Gastrocnemius medialis (tissue), 4 donors: ENCODE measurements at regions not wholly inside any gene's neighbourhood (a gene's known extent, or its start where the extent isn't known, plus 50 kb on each side); places are given as distances from the start of the nearest gene placed in this dataset.

Experiments
- ATAC-seq, 2 donors: fragments of 150-250 bp; one replicate each; pipeline ENCODE4 v1.9.1; 2016
- DNase-seq, 2 donors: peaks; one replicate each; pipeline ENCODE4 v3.0.0-alpha.2; 2019
- H3K27ac ChIP-seq, 4 donors: fragments of 200-600 bp; sonication (generic); 1 replicate in 1 of 4; 2 replicates in 3 of 4; pipeline ENCODE4 v1.5.1; 2016 to 2018; ENCODE audit warnings: mild to moderate bottlenecking in 2 of 4, moderate library complexity in 1 of 4
- H3K27me3 ChIP-seq, 3 donors: fragments of 200-600 bp; sonication (generic) in 2 of 3; 1 replicate in 1 of 3; 2 replicates in 2 of 3; pipeline versions ENCODE4 v1.5.1 to v1.6.0; 2016 to 2019; ENCODE audit warnings: mild to moderate bottlenecking in 1 of 3, moderate library complexity in 1 of 3
- H3K36me3 ChIP-seq, 2 donors: fragments of 200-600 bp; sonication (generic) in 1 of 2; one replicate each; pipeline ENCODE4 v1.5.1; 2017 to 2018
- H3K4me1 ChIP-seq, 2 donors: fragments of 200-600 bp; sonication (generic) in 1 of 2; one replicate each; pipeline ENCODE4 v1.5.1; 2016 to 2017; ENCODE audit warnings: mild to moderate bottlenecking in 2 of 2
- H3K4me3 ChIP-seq, 4 donors: fragments of 200-600 bp; sonication (generic) in 3 of 4; 1 replicate in 1 of 4; 2 replicates in 3 of 4; pipeline ENCODE4 v1.5.1; 2016 to 2019; ENCODE audit warnings: mild to moderate bottlenecking in 2 of 4
- H3K9me3 ChIP-seq, 3 donors: fragments of 200-600 bp; sonication (generic) in 2 of 3; 1 replicate in 1 of 3; 2 replicates in 2 of 3; pipeline ENCODE4 v1.5.1; 2016 to 2019
- CTCF ChIP-seq, 5 experiments: fragments of 450-650 bp in 3 of 5; fragments of 200-600 bp in 2 of 5; sonication (generic) in 2 of 5; IDR thresholded peaks in 4 of 5; conservative IDR thresholded peaks in 1 of 5; 1 replicate in 4 of 5; 2 replicates in 1 of 5; pipeline ENCODE4 v1.5.1; 2016 to 2019; ENCODE audit warnings: antibody characterized with exemption in 5 of 5, mild to moderate bottlenecking in 3 of 5, moderate library complexity in 3 of 5
- POLR2A ChIP-seq, 2 donors: fragments of 450-650 bp; IDR thresholded peaks; one replicate each; pipeline ENCODE4 v1.6.1; 2017; ENCODE audit warnings: antibody characterized with exemption in 2 of 2, mild to moderate bottlenecking in 2 of 2, moderate library complexity in 2 of 2
- in situ Hi-C, 4 donors: fragments of 200-750 bp; cut with MboI; loops; one replicate each; pipeline versions ENCODE4 v1.15.0 to v1.8.0; 2017; ENCODE audit warnings: low sequenced_read_pairs in 4 of 4
- intact Hi-C: fragments of 100-400 bp; cut with DNase I; formaldehyde crosslinking; loops from one replicate; pipeline ENCODE4 v1.15.1; 2023; ENCODE audit warnings: low total_unique reads

GRCh38 chr5:148880197-148880596, 53.8 kb downstream of the ADRB2 start:
- intact Hi-C loops (no loop called here), in situ Hi-C loops (no loop called here)
- H3K4me3 ChIP-seq, result no peak overlapping the region
- ATAC-seq, result peak; percentile 28 to 75
- no peak for DNase-seq
- no peaks in the 10 kb centered on the region for H3K9me3 ChIP-seq
- TF ChIP-seq CTCF (IDR thresholded peaks at IDR 0.05 in 4 of 5, conservative IDR thresholded peaks at IDR 0.05 in 1 of 5) (no peak), POLR2A (IDR thresholded peaks at IDR 0.05) (no peak)
- no peaks in the 10 kb centered on the region for H3K36me3 ChIP-seq
- no peak overlapping the region for H3K27ac ChIP-seq
- H3K27me3 ChIP-seq, result no peaks in the 10 kb centered on the region
- H3K4me1 ChIP-seq, result peaks cover 0 to 12% of the 10 kb centered on the region in 2 donors

- Histone ChIP-seq H3K9me3 (no peaks in the 10 kb centered on the region), H3K27me3 (no peaks in the 10 kb centered on the region), H3K27ac (no peak overlapping the region), H3K4me1 (peaks cover 0 to 11% of the 10 kb centered on the region in 2 donors), H3K4me3 (no peak overlapping the region), H3K36me3 (no peaks in the 10 kb centered on the region)
- intact Hi-C loops (no loop called here), in situ Hi-C loops (no loop called here)
- DNase-seq (no peak), ATAC-seq (no peak)
- TF ChIP-seq CTCF (IDR thresholded peaks at IDR 0.05 in 4 of 5, conservative IDR thresholded peaks at IDR 0.05 in 1 of 5) (no peak), POLR2A (IDR thresholded peaks at IDR 0.05) (no peak)
Observed at GRCh38 chr5:148880696-148881095, 54.3 kb downstream of the ADRB2 start.

- Histone ChIP-seq H3K9me3 (no peaks in the 10 kb centered on the region), H3K4me3 (no peak overlapping the region), H3K36me3 (no peaks in the 10 kb centered on the region), H3K27me3 (no peaks in the 10 kb centered on the region), H3K4me1 (peaks cover 0 to 11% of the 10 kb centered on the region in 2 donors), H3K27ac (no peak overlapping the region)
- in situ Hi-C loops (no loop called here), intact Hi-C loops (no loop called here)
- TF ChIP-seq CTCF (IDR thresholded peaks at IDR 0.05 in 4 of 5, conservative IDR thresholded peaks at IDR 0.05 in 1 of 5) (no peak), POLR2A (IDR thresholded peaks at IDR 0.05) (no peak)
- DNase-seq (no peak), ATAC-seq (no peak)
Observed at GRCh38 chr5:148882332-148882731, 55.9 kb downstream of the ADRB2 start.

- H3K36me3 ChIP-seq, result no peaks in the 10 kb centered on the region
- TF ChIP-seq CTCF (IDR thresholded peaks at IDR 0.05 in 4 of 5, conservative IDR thresholded peaks at IDR 0.05 in 1 of 5) (no peak), POLR2A (IDR thresholded peaks at IDR 0.05) (no peak)
- H3K4me1 ChIP-seq, result peaks cover 0 to 11% of the 10 kb centered on the region in 2 donors
- no peak overlapping the region for H3K4me3 ChIP-seq
- intact Hi-C loops, result no loop called here
- no peak overlapping the region for H3K27ac ChIP-seq
- DNase-seq, result peak in 1 of 2 donors; percentile 20
- no peaks in the 10 kb centered on the region for H3K27me3 ChIP-seq
- in situ Hi-C loops, result no loop called here
- peak; percentile 74 to 75 for ATAC-seq
- H3K9me3 ChIP-seq, result no peaks in the 10 kb centered on the region
Observed at GRCh38 chr5:148884339-148885020, 58.1 kb downstream of the ADRB2 start.
